ENCODE measurements at regions not wholly inside any gene's neighbourhood (a gene's known extent, or its start where the extent isn't known, plus 50 kb on each side); places are given as distances from the start of the nearest gene placed in this dataset.

GRCh38 chr5:68116868-68117411 is 98.6 kb upstream of the PIK3R1 start:
- H3K36me3 ChIP-seq (ENCODE audit: control insufficient read depth in 2 of 2, extremely low read depth in 1 of 2, insufficient read depth in 2 of 2, low read length in 2 of 2): no peaks in the 10 kb centered on the region
- H2AFZ ChIP-seq (ENCODE audit: low read depth, low read length): no peak overlapping the region
- intact Hi-C loops (cut with micrococcal nuclease) (no loop called here), dilution Hi-C loops (cut with MboI; ENCODE audit: extremely low pct_ligation_motif_present, low sequenced_read_pairs) (no loop called here)
- no peak overlapping the region for H3K4me2 ChIP-seq (ENCODE audit: insufficient read depth, low read length)
- no peak overlapping the region for H3K4me3 ChIP-seq (replicated peaks in 1 of 3; ENCODE audit: insufficient read depth in 1 of 3, low read depth in 1 of 3, low read length in 3 of 3)
- TF ChIP-seq CTCF (IDR thresholded peaks at IDR 0.05; ENCODE audit: extremely low read depth in 1 of 2, insufficient read depth in 1 of 2, low read depth in 1 of 2, low read length in 2 of 2) (no peak), FOS (IDR thresholded peaks at IDR 0.05; ENCODE audit: borderline replicate concordance, insufficient read depth, low read length) (no peak), EZH2 (IDR thresholded peaks at IDR 0.05; ENCODE audit: borderline replicate concordance, low read depth, low read length, severe bottlenecking) (no peak), MYC (IDR thresholded peaks at IDR 0.05; ENCODE audit: low read depth, low read length) (no peak), POLR2AphosphoS5 (IDR thresholded peaks at IDR 0.05; ENCODE audit: insufficient read depth, low read depth, low read length) (no peak), GATA2 (IDR thresholded peaks at IDR 0.05; ENCODE audit: insufficient read depth, insufficient read length, low read depth, low read length) (no peak), MAX (IDR thresholded peaks at IDR 0.05; ENCODE audit: insufficient read depth, insufficient read length) (no peak), POLR2A (IDR thresholded peaks at IDR 0.05; ENCODE audit: low read depth, low read length) (no peak), JUN (IDR thresholded peaks at IDR 0.05; ENCODE audit: borderline replicate concordance, insufficient read depth, insufficient read length, low read depth) (no peak)
- H3K9me1 ChIP-seq (replicated peaks; ENCODE audit: control insufficient read depth, extremely low read depth, insufficient read depth, low read length): no peaks in the 10 kb centered on the region
- no peak for DNase-seq (ENCODE audit: low read depth, low spot score)
- H3K9ac ChIP-seq (replicated peaks; ENCODE audit: extremely low read depth, insufficient read depth, low read length): no peak overlapping the region
- FAIRE-seq: no peak
- ChIA-PET CTCF (interaction anchor here (0.6 to 1.6 kb wide), 2 partner anchors 10 to 17 kb away, joined by 3 to 4 read pairs; no protein-coding TSS in a partner anchor), POLR2A (no interaction called here)
- H3K79me2 ChIP-seq (ENCODE audit: control insufficient read depth, insufficient read depth, low read length): no peaks in the 10 kb centered on the region
- H3K27me3 ChIP-seq (ENCODE audit: control insufficient read depth in 2 of 2, insufficient read depth in 2 of 2, low read length in 2 of 2): peaks cover 0 to 12% of the 10 kb centered on the region in 2 experiments
- no peak overlapping the region for H3K27ac ChIP-seq (ENCODE audit: insufficient read depth, low read depth, low read length)
- H3K9me3 ChIP-seq (replicated peaks; ENCODE audit: control insufficient read depth, insufficient read depth, low read length): no peaks in the 10 kb centered on the region
- BruUV-seq (replicated peaks): no TSS peak
- H4K20me1 ChIP-seq (replicated peaks; ENCODE audit: control insufficient read depth, extremely low read depth, insufficient read depth, low read length): no peaks in the 10 kb centered on the region
- H3K4me1 ChIP-seq (ENCODE audit: control insufficient read depth, extremely low read depth, insufficient read depth, low read length): no peaks in the 10 kb centered on the region

Measured in endothelial cell of umbilical vein (primary cell).